Activated naive CD4-positive, alpha-beta T cell treated with anti-CD3 and anti-CD28 coated beads, Interleukin-2, amount 50 U/mL, for 24 hours (primary cell): ENCODE measurements at regions not wholly inside any gene's neighbourhood (a gene's known extent, or its start where the extent isn't known, plus 50 kb on each side); places are given as distances from the start of the nearest gene placed in this dataset.
"Not testable (repeated sequence)": the region's sequence is repeated elsewhere in the genome, so short reads cannot be mapped to it uniquely, and the experiment has no call there.

Experiments
- H3K27ac Mint-ChIP-seq: one replicate; pipeline ENCODE4 v1.8.0; 2021; ENCODE audit warnings: mild to moderate bottlenecking, mixed read lengths
- H3K27me3 Mint-ChIP-seq: one replicate; pipeline ENCODE4 v1.8.0; 2021; ENCODE audit warnings: mixed read lengths
- H3K36me3 Mint-ChIP-seq: one replicate; pipeline ENCODE4 v1.8.0; 2021; ENCODE audit warnings: mixed read lengths
- H3K4me1 Mint-ChIP-seq: one replicate; pipeline ENCODE4 v1.8.0; 2021; ENCODE audit warnings: mixed read lengths
- H3K4me3 Mint-ChIP-seq: one replicate; pipeline ENCODE4 v1.8.0; 2021; ENCODE audit warnings: mild to moderate bottlenecking, mixed read lengths
- H3K9me3 Mint-ChIP-seq: one replicate; pipeline ENCODE4 v1.8.0; 2021; ENCODE audit warnings: mixed read lengths

DNA sequence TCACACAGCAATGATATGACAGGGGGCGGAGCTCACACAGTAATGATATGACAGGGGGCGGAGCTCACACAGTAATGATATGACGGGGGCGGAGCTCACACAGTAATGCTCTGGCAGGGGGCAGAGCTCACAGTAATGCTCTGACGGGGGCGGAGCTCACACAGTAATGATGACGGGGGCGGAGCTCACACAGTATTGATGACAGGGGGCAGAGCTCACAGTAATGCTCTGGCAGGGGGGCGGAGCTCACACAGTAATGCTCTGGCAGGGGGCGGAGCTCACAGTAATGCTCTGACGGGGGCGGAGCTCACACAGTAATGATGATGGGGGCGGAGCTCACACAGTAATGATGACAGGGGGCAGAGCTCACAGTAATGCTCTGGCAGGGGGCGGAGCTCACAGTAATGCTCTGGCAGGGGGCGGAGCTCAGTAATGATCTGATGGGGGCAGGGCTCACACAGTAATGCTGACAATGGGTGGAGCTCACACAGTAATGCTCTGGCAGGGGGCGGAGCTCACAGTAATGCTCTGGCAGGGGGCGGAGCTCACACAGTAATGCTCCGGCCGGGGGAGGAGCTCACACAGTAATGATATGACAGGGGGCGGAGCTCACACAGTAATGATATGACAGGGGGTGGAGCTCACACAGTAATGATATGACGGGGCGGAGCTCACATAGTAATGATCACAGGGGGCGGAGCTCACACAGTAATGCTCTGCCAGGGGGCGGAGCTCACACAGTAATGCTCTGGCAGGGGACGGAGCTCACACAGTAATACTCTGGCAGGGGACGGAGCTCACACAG lies 52.8 kb upstream of the TNK2 start:
- H3K4me3 Mint-ChIP-seq, H3K36me3 Mint-ChIP-seq, H3K27ac Mint-ChIP-seq, H3K9me3 Mint-ChIP-seq, H3K27me3 Mint-ChIP-seq: not testable (repeated sequence)
- H3K4me1 Mint-ChIP-seq: peaks cover 17% of the 10 kb centered on the region

DNA sequence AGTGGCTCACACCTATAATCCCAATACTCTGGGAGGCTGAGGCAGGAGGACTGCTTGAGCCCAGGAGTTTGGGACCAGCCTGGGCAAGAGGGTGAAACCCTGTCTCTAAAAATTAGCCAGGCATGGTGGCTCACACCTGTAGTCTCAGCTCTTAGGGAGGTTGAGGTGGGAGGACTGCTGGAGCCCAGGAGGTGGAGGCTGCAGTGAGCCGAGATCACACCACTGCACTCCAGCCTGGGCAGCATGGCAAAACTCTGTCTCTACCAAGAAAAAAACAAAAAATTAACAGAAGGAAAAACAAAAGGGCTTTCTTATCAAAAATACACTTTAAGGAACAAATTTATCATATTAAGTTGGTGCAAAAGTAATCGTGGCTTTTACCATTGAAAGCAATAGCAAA lies 51.8 kb upstream of the TNK2 start:
- not testable (repeated sequence) for H3K4me3 Mint-ChIP-seq, H3K27ac Mint-ChIP-seq

DNA sequence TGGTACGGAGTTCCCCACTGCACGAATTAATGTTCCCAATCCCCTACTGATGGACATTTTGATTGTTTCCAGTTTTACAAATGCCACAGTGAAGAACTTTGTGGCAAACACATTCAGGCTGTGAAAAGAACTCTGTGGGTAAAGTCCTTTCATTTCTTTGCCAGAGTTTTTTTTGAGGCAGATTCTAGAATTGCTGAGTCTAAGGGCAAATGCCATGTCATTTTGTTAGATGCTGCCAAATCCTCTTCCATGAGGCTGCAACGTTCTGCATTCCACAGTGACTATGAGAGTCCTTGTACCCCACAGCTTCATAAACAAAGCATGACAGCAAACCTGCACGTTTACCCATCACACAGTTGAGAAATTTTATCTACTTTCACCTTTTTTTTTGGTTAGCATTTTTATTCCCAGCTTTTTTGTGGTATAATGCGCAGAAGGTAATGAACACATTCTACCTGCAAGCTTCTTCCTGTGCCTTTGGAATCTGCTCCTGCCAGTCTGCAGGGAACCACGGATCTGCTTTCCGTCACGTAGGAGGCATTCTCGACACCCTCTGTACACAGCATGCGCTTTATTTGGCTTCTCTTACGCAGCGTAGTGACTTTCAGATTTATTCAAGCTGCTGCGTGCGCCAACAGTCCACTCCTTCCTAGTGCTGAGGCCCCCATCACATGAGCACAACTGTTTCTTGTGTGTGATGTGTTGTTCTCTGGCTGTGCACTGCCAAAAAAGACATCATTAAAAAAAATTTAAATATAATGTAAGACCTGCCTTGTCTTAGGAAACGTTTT lies 51.2 kb upstream of the TNK2 start:
- Mint-ChIP-seq H3K4me1 (peaks cover 22% of the 10 kb centered on the region), H3K27ac (peak overlapping the region; percentile 27)
- H3K27me3 Mint-ChIP-seq, H3K4me3 Mint-ChIP-seq, H3K9me3 Mint-ChIP-seq, H3K36me3 Mint-ChIP-seq: not testable (repeated sequence)

More for the DNA sequence above, 51.8 kb upstream of the TNK2 start:
- not testable (repeated sequence) for H3K9me3 Mint-ChIP-seq, H3K36me3 Mint-ChIP-seq, H3K27me3 Mint-ChIP-seq
- peaks cover 22% of the 10 kb centered on the region for H3K4me1 Mint-ChIP-seq

DNA sequence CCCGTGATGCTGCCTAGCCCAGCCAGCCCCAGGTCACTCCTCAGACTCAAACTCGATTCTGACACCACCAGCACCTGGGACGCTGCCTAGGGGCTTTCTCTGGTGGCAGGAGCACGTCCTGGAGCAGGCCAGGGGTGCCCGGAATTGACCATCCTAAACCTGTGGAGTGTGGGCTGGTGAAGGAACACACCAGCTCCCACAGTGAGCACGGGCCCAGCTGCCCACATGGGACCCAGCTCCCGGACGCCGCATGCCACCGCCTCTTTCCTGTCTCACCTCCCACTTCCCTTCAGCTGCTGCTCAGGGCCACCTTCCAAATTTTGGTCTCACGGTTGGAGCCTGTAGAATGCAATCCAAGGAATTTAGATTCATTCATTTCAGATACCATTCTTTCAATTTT lies 50.4 kb upstream of the TNK2 start:
- H3K36me3 Mint-ChIP-seq, H3K4me3 Mint-ChIP-seq, H3K27me3 Mint-ChIP-seq, H3K27ac Mint-ChIP-seq, H3K9me3 Mint-ChIP-seq: not testable (repeated sequence)
- H3K4me1 Mint-ChIP-seq: peaks cover 22% of the 10 kb centered on the region
